GM23338 (cell line): ENCODE measurements at regions not wholly inside any gene's neighbourhood (a gene's known extent, or its start where the extent isn't known, plus 50 kb on each side); places are given as distances from the start of the nearest gene placed in this dataset.
A peak's percentile ranks its signal among the peaks of the same experiment; 100 is the strongest.

ENCODE experiments used
- ATAC-seq: fragments of 200-7000 bp; cut with Tn5 transposase; 3 replicates; pipeline ENCODE4 v1.9.1; 2020
- DNase-seq: peaks from one replicate; pipeline ENCODE4 v3.0.0-alpha.2; 2015; ENCODE audit warnings: low spot score
- H2AFZ ChIP-seq: fragments of 200-600 bp; sonication (generic); 2 replicates; pipeline ENCODE4 v1.8.0; 2016; ENCODE audit warnings: antibody characterized with exemption, mild to moderate bottlenecking, moderate library complexity
- H3F3A ChIP-seq: fragments of 200-600 bp; sonication (generic); replicated peaks from 2 replicates; pipeline ENCODE4 v1.8.0; 2017; ENCODE audit warnings: antibody characterized with exemption, mixed run types, low read depth
- H3K27ac ChIP-seq: fragments of 200-600 bp; sonication (generic); 2 replicates; pipeline ENCODE4 v1.6.1; 2016; ENCODE audit warnings: low read depth
- H3K27me3 ChIP-seq: fragments of 200-600 bp; sonication (generic); 2 replicates; pipeline ENCODE4 v1.8.0; 2016; ENCODE audit warnings: mild to moderate bottlenecking, mixed run types, moderate library complexity; ENCODE audit not compliant: insufficient read depth
- H3K36me3 ChIP-seq: fragments of 200-600 bp; sonication (generic); 2 replicates; pipeline ENCODE4 v1.8.0; 2016; ENCODE audit warnings: mild to moderate bottlenecking; ENCODE audit not compliant: insufficient read depth
- H3K4me1 ChIP-seq: fragments of 200-600 bp; sonication (generic); 2 replicates; pipeline ENCODE4 v1.8.0; 2016; ENCODE audit warnings: mild to moderate bottlenecking, moderate library complexity; ENCODE audit not compliant: insufficient read depth
- H3K4me2 ChIP-seq: fragments of 200-600 bp; sonication (generic); 2 replicates; pipeline ENCODE4 v1.7.1; 2017; ENCODE audit warnings: mixed run types
- H3K4me3 ChIP-seq: fragments of 200-600 bp; sonication (generic); 2 replicates; pipeline ENCODE4 v1.6.1; 2016; ENCODE audit warnings: mixed run types
- H3K79me2 ChIP-seq: fragments of 200-600 bp; sonication (generic); replicated peaks from 2 replicates; pipeline ENCODE4 v1.8.0; 2017; ENCODE audit warnings: mild to moderate bottlenecking; ENCODE audit not compliant: insufficient read depth
- H3K9me2 ChIP-seq: fragments of 200-600 bp; sonication (generic); 2 replicates; pipeline ENCODE4 v1.8.0; 2017; ENCODE audit not compliant: insufficient read depth
- H4K20me1 ChIP-seq: fragments of 200-600 bp; sonication (generic); replicated peaks from 2 replicates; pipeline ENCODE4 v1.8.0; 2017; ENCODE audit warnings: mild to moderate bottlenecking; ENCODE audit not compliant: insufficient read depth
- H3K27ac Mint-ChIP-seq: 2 replicates; pipeline ENCODE4 v1.8.0; 2020; ENCODE audit warnings: inconsistent platforms, mild to moderate bottlenecking, moderate library complexity, mixed read lengths
- H3K27me3 Mint-ChIP-seq: 3 replicates; pipeline ENCODE4 v1.8.0; 2022; ENCODE audit warnings: low read depth, mild to moderate bottlenecking, moderate library complexity, mixed read lengths, inconsistent platforms; ENCODE audit not compliant: insufficient read depth, poor library complexity
- H3K36me3 Mint-ChIP-seq: 3 replicates; pipeline ENCODE4 v1.8.0; 2021; ENCODE audit warnings: low read depth, mild to moderate bottlenecking, inconsistent platforms, moderate library complexity, mixed read lengths
- H3K4me1 Mint-ChIP-seq: 3 replicates; pipeline ENCODE4 v1.8.0; 2020; ENCODE audit warnings: mild to moderate bottlenecking, inconsistent platforms, mixed read lengths
- H3K4me3 Mint-ChIP-seq: 3 replicates; pipeline ENCODE4 v1.8.0; 2021; ENCODE audit warnings: moderate library complexity, mild to moderate bottlenecking, inconsistent platforms, mixed read lengths
- H3K9me3 Mint-ChIP-seq: 3 replicates; pipeline ENCODE4 v1.8.0; 2020; ENCODE audit warnings: moderate library complexity, mild to moderate bottlenecking, inconsistent platforms, mixed read lengths
- CREB1 ChIP-seq: fragments of 250-450 bp; sonication (Bioruptor Pico); IDR thresholded peaks from 2 replicates; pipeline ENCODE4 v1.5.0; 2020; ENCODE audit warnings: low read depth, mild to moderate bottlenecking, moderate library complexity
- CTCF ChIP-seq, 2 experiments: fragments of 200-600 bp in 1 of 2; sonication (generic) in 1 of 2; conservative IDR thresholded peaks; 2 replicates each; pipeline versions ENCODE4 v1.5.1 to v1.6.1; 2016 to 2017; ENCODE audit warnings: antibody characterized with exemption in 2 of 2, low read depth in 2 of 2, mild to moderate bottlenecking in 2 of 2, moderate library complexity in 1 of 2
- ETS1 ChIP-seq: IDR thresholded peaks from 2 replicates; pipeline ENCODE4 v1.6.1; 2016; ENCODE audit warnings: antibody characterized with exemption
- EZH2 ChIP-seq: fragments of 200-600 bp; sonication (generic); IDR thresholded peaks from one replicate; pipeline ENCODE4 v1.8.0; 2017; ENCODE audit warnings: antibody characterized with exemption, mild to moderate bottlenecking, low read depth; ENCODE audit not compliant: unreplicated experiment
- EZH2phosphoT487 ChIP-seq: fragments of 200-600 bp; sonication (generic); IDR thresholded peaks from one replicate; pipeline ENCODE4 v1.8.1; 2018; ENCODE audit warnings: antibody characterized with exemption; ENCODE audit not compliant: unreplicated experiment
- JUNB ChIP-seq: IDR thresholded peaks from one replicate; pipeline ENCODE4 v1.6.1; 2016; ENCODE audit warnings: antibody characterized with exemption; ENCODE audit not compliant: unreplicated experiment
- NANOG ChIP-seq: IDR thresholded peaks from 2 replicates; pipeline ENCODE4 v1.6.1; 2016; ENCODE audit warnings: antibody characterized with exemption, borderline replicate concordance
- POLR2AphosphoS5 ChIP-seq: IDR thresholded peaks from 2 replicates; pipeline ENCODE4 v1.6.1; 2016; ENCODE audit warnings: antibody characterized with exemption, low read depth
- REST ChIP-seq: IDR thresholded peaks from one replicate; pipeline ENCODE4 v1.6.1; 2018; ENCODE audit warnings: antibody characterized with exemption; ENCODE audit not compliant: unreplicated experiment
- STAT1 ChIP-seq: IDR thresholded peaks from one replicate; pipeline ENCODE4 v1.6.1; 2016; ENCODE audit warnings: antibody characterized with exemption; ENCODE audit not compliant: unreplicated experiment
- ZNF114 ChIP-seq: fragments of 250-450 bp; sonication (Bioruptor Pico); IDR thresholded peaks from 2 replicates; pipeline ENCODE4 v1.5.0; 2020; ENCODE audit warnings: mild to moderate bottlenecking, moderate library complexity
- ZNF331 ChIP-seq: fragments of 250-450 bp; sonication (Bioruptor Pico); IDR thresholded peaks from 2 replicates; pipeline ENCODE4 v1.5.0; 2020; ENCODE audit warnings: low read depth, mild to moderate bottlenecking, moderate library complexity
- ZNF462 ChIP-seq: fragments of 250-450 bp; sonication (Bioruptor Pico); IDR thresholded peaks from 2 replicates; pipeline ENCODE4 v1.5.0; 2020; ENCODE audit warnings: mild to moderate bottlenecking, moderate library complexity

GRCh38 chr3:89783341-89783927 is 676.0 kb downstream of the EPHA3 start:
- no peak overlapping the region for H3K4me2 ChIP-seq
- no peaks in the 10 kb centered on the region for H3K9me2 ChIP-seq
- no peaks in the 10 kb centered on the region for H3K36me3 ChIP-seq
- no peak overlapping the region for H3K4me3 Mint-ChIP-seq
- H3K27me3 Mint-ChIP-seq: no peaks in the 10 kb centered on the region
- no peak overlapping the region for H3K27ac Mint-ChIP-seq
- no peak overlapping the region for H2AFZ ChIP-seq
- no peak overlapping the region for H3K4me3 ChIP-seq
- H3F3A ChIP-seq: no peaks in the 10 kb centered on the region
- TF ChIP-seq STAT1 (no peak), ZNF114 (CRISPR knock-in tag) (no peak), POLR2AphosphoS5 (no peak), JUNB (no peak), EZH2phosphoT487 (no peak), NANOG (no peak), CREB1 (CRISPR knock-in tag) (no peak), ZNF331 (CRISPR knock-in tag) (no peak), ETS1 (no peak), CTCF (conservative IDR thresholded peaks at IDR 0.05; ENCODE audit: low read depth in 2 of 2) (no peak), EZH2 (no peak), REST (no peak), ZNF462 (no peak)
- H3K36me3 Mint-ChIP-seq: no peaks in the 10 kb centered on the region
- peaks cover 4% of the 10 kb centered on the region; the same call in 2 of the 3 replicates for H3K4me1 Mint-ChIP-seq
- no peaks in the 10 kb centered on the region for H3K27me3 ChIP-seq
- DNase-seq (peak; percentile 4), ATAC-seq (no peak)
- H3K79me2 ChIP-seq: no peaks in the 10 kb centered on the region
- no peaks in the 10 kb centered on the region for H3K4me1 ChIP-seq
- H3K9me3 Mint-ChIP-seq: no peaks in the 10 kb centered on the region
- no peak overlapping the region for H3K27ac ChIP-seq
- no peaks in the 10 kb centered on the region for H4K20me1 ChIP-seq
